Spinal cord (tissue), 9 donors: ENCODE measurements at regions not wholly inside any gene's neighbourhood (a gene's known extent, or its start where the extent isn't known, plus 50 kb on each side); places are given as distances from the start of the nearest gene placed in this dataset.
"Not testable (repeated sequence)": the region's sequence is repeated elsewhere in the genome, so short reads cannot be mapped to it uniquely, and the experiment has no call there.

ENCODE experiments used
- DNase-seq, 6 donors: peaks; one replicate each; pipeline versions ENCODE4 v3.0.0 to v3.0.0-alpha.2; 2013 to 2015; ENCODE audit warnings: low spot score in 6 of 6, low read depth in 4 of 6
- H3K27ac ChIP-seq: one replicate; pipeline ENCODE4 v1.5.1; 2013; ENCODE audit warnings: low read depth, low read length, control low read depth
- H3K27me3 ChIP-seq: one replicate; pipeline ENCODE4 v1.6.1; 2013; ENCODE audit warnings: low read length; ENCODE audit not compliant: control insufficient read depth, insufficient read depth
- H3K36me3 ChIP-seq: one replicate; pipeline ENCODE4 v1.6.1; 2013; ENCODE audit warnings: low read length; ENCODE audit not compliant: control insufficient read depth, insufficient read depth
- H3K4me1 ChIP-seq: one replicate; pipeline ENCODE4 v1.6.1; 2013; ENCODE audit warnings: low read length; ENCODE audit not compliant: control insufficient read depth, insufficient read depth
- H3K4me3 ChIP-seq: one replicate; pipeline ENCODE4 v1.5.1; 2013; ENCODE audit warnings: low read depth, low read length, control low read depth
- H3K9me3 ChIP-seq: one replicate; pipeline ENCODE4 v1.6.1; 2013; ENCODE audit warnings: low read length; ENCODE audit not compliant: control insufficient read depth, insufficient read depth
- WGBS: methylation state at CpG from one replicate; pipeline ENCODE4 v1.1.5; 2013; ENCODE audit warnings: missing lambda C conversion rate; ENCODE audit not compliant: insufficient coverage; 5-methylcytosine and 5-hydroxymethylcytosine counted together
- donor health status: healthy.

DNA sequence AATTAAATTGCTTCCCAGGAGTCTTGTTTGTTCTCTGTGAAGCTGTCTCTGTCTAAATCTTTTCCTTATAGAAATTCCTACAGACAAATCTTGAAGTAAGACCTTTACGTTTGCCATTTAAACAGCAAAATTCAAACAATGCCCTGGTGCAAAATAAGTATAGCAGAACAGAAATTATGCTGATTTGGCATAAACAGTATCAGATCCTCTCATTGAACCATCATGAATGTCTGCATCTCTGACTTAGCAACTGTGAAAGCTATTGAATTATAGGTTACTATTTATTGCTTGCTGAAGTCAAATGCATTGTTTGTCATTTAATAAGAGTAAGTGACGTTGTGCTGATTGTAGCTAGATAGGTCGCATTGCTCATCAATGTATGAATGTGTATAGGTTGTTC is 1952.3 kb downstream of the KHDRBS2 start:
- no CpG with 5 or more reads among the region's 3 CpGs for WGBS
- not testable (repeated sequence) for H3K4me1 ChIP-seq, H3K4me3 ChIP-seq, H3K27ac ChIP-seq, DNase-seq, H3K36me3 ChIP-seq, H3K9me3 ChIP-seq, H3K27me3 ChIP-seq

DNA sequence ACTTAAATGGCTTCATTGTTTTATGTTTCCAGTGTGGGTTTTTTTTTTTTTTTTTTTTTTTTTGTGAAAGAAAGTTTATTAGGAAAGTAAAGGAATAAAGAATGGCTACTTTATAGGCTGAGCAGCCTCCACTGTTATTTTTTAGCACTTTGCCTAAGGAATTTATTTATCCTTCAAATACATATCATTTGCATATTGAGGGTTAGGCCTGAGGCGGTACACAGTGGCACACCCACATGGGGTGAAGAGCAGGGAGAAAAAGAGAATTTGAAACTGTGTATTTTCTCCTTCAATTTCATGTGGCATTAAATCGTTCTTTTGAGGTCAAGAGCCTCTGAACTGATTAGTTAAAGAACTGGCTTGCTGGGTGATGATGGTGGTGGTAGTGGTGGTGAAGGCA is 1977.1 kb downstream of the KHDRBS2 start:
- not testable (repeated sequence) for H3K9me3 ChIP-seq, H3K27me3 ChIP-seq, H3K4me1 ChIP-seq, H3K27ac ChIP-seq, DNase-seq, H3K36me3 ChIP-seq, H3K4me3 ChIP-seq
- WGBS, result no CpG with 5 or more reads among the region's 2 CpGs
